GM23338 (cell line): ENCODE measurements at regions not wholly inside any gene's neighbourhood (a gene's known extent, or its start where the extent isn't known, plus 50 kb on each side); places are given as distances from the start of the nearest gene placed in this dataset.

Experiments used
- EZH2phosphoT487 ChIP-seq: fragments of 200-600 bp; sonication (generic); IDR thresholded peaks from one replicate; pipeline ENCODE4 v1.8.1; 2018; ENCODE audit warnings: antibody characterized with exemption; ENCODE audit not compliant: unreplicated experiment
- JUNB ChIP-seq: IDR thresholded peaks from one replicate; pipeline ENCODE4 v1.6.1; 2016; ENCODE audit warnings: antibody characterized with exemption; ENCODE audit not compliant: unreplicated experiment
- TF ChIP-seq, protein P1 (sequence below), 2 experiments: fragments of 200-600 bp in 1 of 2; sonication (generic) in 1 of 2; conservative IDR thresholded peaks; 2 replicates each; pipeline versions ENCODE4 v1.5.1 to v1.6.1; 2016 to 2017; ENCODE audit warnings: antibody characterized with exemption in 2 of 2, low read depth in 2 of 2, mild to moderate bottlenecking in 2 of 2, moderate library complexity in 1 of 2

- TF ChIP-seq, protein P1, sequence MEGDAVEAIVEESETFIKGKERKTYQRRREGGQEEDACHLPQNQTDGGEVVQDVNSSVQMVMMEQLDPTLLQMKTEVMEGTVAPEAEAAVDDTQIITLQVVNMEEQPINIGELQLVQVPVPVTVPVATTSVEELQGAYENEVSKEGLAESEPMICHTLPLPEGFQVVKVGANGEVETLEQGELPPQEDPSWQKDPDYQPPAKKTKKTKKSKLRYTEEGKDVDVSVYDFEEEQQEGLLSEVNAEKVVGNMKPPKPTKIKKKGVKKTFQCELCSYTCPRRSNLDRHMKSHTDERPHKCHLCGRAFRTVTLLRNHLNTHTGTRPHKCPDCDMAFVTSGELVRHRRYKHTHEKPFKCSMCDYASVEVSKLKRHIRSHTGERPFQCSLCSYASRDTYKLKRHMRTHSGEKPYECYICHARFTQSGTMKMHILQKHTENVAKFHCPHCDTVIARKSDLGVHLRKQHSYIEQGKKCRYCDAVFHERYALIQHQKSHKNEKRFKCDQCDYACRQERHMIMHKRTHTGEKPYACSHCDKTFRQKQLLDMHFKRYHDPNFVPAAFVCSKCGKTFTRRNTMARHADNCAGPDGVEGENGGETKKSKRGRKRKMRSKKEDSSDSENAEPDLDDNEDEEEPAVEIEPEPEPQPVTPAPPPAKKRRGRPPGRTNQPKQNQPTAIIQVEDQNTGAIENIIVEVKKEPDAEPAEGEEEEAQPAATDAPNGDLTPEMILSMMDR (conservative IDR thresholded peaks at IDR 0.05; ENCODE audit: low read depth in 2 of 2), result no peak
- no peak for TF ChIP-seq EZH2phosphoT487
- TF ChIP-seq JUNB, result no peak
Observed at GRCh38 chr12:34341362-34341733, 319.1 kb downstream of the ALG10 start.
